ENCODE measurements at regions not wholly inside any gene's neighbourhood (a gene's known extent, or its start where the extent isn't known, plus 50 kb on each side); places are given as distances from the start of the nearest gene placed in this dataset.
"Not testable (repeated sequence)": the region's sequence is repeated elsewhere in the genome, so short reads cannot be mapped to it uniquely, and the experiment has no call there.

DNA sequence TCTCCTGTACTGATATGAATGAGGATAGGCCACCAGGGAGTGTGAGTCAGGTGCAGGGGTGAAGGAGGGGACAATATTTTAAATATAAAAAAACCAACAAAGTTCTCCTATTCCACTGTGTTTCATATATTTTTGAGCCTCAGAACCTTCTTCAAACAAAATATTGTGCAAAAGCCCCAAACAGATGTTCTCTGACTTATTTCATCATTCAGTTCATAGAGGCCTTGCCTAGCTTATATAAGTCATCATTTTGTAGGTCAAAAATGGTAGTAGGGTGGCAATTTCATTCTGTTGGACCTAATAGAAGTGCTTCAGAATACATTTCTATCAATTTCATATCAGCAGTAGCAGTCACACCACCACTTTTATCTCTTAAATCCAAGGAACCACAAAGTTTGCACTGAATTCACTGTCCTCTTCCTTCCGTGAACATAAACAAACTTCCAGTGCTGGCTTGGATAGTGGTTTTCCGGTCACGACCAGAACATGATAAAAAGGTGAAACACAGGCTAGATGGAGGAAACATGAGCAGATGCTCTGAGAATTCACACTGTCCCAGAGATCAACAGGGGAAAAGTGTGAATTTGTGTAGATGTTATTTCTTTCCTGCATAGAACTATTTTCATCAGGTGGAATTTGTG lies 99.1 kb downstream of the EN1 start:
- Histone ChIP-seq H3K79me2 (ENCODE audit: control insufficient read depth, insufficient read depth, low read length) (no peaks in the 10 kb centered on the region), H3K79me1 (ENCODE audit: low read length) (no peaks in the 10 kb centered on the region), H2BK15ac (replicated peaks; ENCODE audit: low read depth) (no peak overlapping the region), H3K4me3 (ENCODE audit: low read length) (no peak overlapping the region), H3K9ac (ENCODE audit: low read length) (no peak overlapping the region), H3K27ac (ENCODE audit: low read depth, low read length) (no peak overlapping the region), H3K36me3 (ENCODE audit: control insufficient read depth, insufficient read depth, low read length) (no peaks in the 10 kb centered on the region), H3K4me2 (ENCODE audit: low read length) (no peak overlapping the region), H3K23ac (ENCODE audit: low read length) (no peak overlapping the region), H2AK5ac (ENCODE audit: low read length) (no peak overlapping the region), H3K56ac (ENCODE audit: low read length) (no peak overlapping the region), H3K27me3 (ENCODE audit: insufficient read depth, low read length, poor library complexity) (no peaks in the 10 kb centered on the region), H2BK5ac (ENCODE audit: low read length) (no peak overlapping the region), H4K5ac (ENCODE audit: low read length) (no peak overlapping the region), H2BK120ac (ENCODE audit: low read depth, low read length) (no peak overlapping the region), H3K18ac (ENCODE audit: low read length) (no peak overlapping the region), H4K8ac (ENCODE audit: low read depth, low read length) (no peak overlapping the region), H3K4me1 (ENCODE audit: control insufficient read depth, low read depth, low read length) (no peaks in the 10 kb centered on the region), H3K4ac (ENCODE audit: low read depth, low read length) (no peak overlapping the region)
- WGBS (ENCODE audit: extremely low coverage, insufficient coverage, low lambda C conversion rate): no CpG with 5 or more reads among the region's 3 CpGs
- DNase-seq: no peak

- no peak overlapping the region for H3K27ac ChIP-seq (ENCODE audit: low read depth, low read length)
Observed at GRCh38 chr2:118747637-118748036, 99.8 kb downstream of the EN1 start.

DNA sequence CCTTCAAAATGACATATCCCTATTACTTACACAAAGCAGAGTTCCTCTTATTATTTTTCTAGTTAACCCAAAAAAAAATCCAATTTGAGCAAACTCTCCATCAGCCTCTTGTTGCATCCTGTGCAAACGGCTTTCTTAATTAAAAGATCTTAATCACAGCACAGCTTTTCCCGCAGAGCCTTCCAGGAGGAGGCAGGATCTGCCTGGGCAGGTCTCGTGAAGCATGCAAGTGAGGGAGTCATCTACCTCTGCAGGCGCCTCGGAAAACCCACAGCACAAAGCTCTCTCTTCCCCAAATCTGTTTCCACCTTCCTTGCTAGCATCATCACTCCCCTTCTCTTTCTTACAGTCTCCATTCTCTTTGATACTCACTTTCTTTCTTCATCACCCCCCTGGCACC lies 100.4 kb downstream of the EN1 start:
- H2BK5ac ChIP-seq (ENCODE audit: low read length): no peak overlapping the region
- no peaks in the 10 kb centered on the region for H3K27me3 ChIP-seq (ENCODE audit: insufficient read depth, low read length, poor library complexity)
- no peak overlapping the region for H3K4me2 ChIP-seq (ENCODE audit: low read length)
- no peaks in the 10 kb centered on the region for H3K79me2 ChIP-seq (ENCODE audit: control insufficient read depth, insufficient read depth, low read length)
- no peak overlapping the region for H3K27ac ChIP-seq (ENCODE audit: low read depth, low read length)
- no peak overlapping the region for H3K4me3 ChIP-seq (ENCODE audit: low read length)
- H3K4me1 ChIP-seq (ENCODE audit: control insufficient read depth, low read depth, low read length): no peaks in the 10 kb centered on the region
- no peak overlapping the region for H2BK120ac ChIP-seq (ENCODE audit: low read depth, low read length)
- H3K79me1 ChIP-seq (ENCODE audit: low read length): no peaks in the 10 kb centered on the region
- no CpG with 5 or more reads among the region's 5 CpGs for WGBS (ENCODE audit: extremely low coverage, insufficient coverage, low lambda C conversion rate)
- no peak overlapping the region for H3K9ac ChIP-seq (ENCODE audit: low read length)
- no peak overlapping the region for H3K18ac ChIP-seq (ENCODE audit: low read length)
- no peak overlapping the region for H3K23ac ChIP-seq (ENCODE audit: low read length)
- no peaks in the 10 kb centered on the region for H3K36me3 ChIP-seq (ENCODE audit: control insufficient read depth, insufficient read depth, low read length)
- no peak overlapping the region for H4K5ac ChIP-seq (ENCODE audit: low read length)
- H2BK15ac ChIP-seq (replicated peaks; ENCODE audit: low read depth): no peak overlapping the region
- H3K4ac ChIP-seq (ENCODE audit: low read depth, low read length): no peak overlapping the region
- no peak overlapping the region for H2AK5ac ChIP-seq (ENCODE audit: low read length)
- no peak for DNase-seq
- no peak overlapping the region for H4K8ac ChIP-seq (ENCODE audit: low read depth, low read length)
- no peak overlapping the region for H3K56ac ChIP-seq (ENCODE audit: low read length)

More at GRCh38 chr2:118747637-118748036, 99.8 kb downstream of the EN1 start:
- no peak for DNase-seq
- Histone ChIP-seq H3K18ac (ENCODE audit: low read length) (no peak overlapping the region), H2BK120ac (ENCODE audit: low read depth, low read length) (no peak overlapping the region), H2BK15ac (replicated peaks; ENCODE audit: low read depth) (no peak overlapping the region), H3K4me3 (ENCODE audit: low read length) (no peak overlapping the region), H3K79me2 (ENCODE audit: control insufficient read depth, insufficient read depth, low read length) (no peaks in the 10 kb centered on the region), H3K27me3 (ENCODE audit: insufficient read depth, low read length, poor library complexity) (no peaks in the 10 kb centered on the region), H4K8ac (ENCODE audit: low read depth, low read length) (no peak overlapping the region), H3K23ac (ENCODE audit: low read length) (no peak overlapping the region), H3K79me1 (ENCODE audit: low read length) (no peaks in the 10 kb centered on the region), H3K56ac (ENCODE audit: low read length) (no peak overlapping the region), H3K36me3 (ENCODE audit: control insufficient read depth, insufficient read depth, low read length) (no peaks in the 10 kb centered on the region), H2AK5ac (ENCODE audit: low read length) (no peak overlapping the region), H3K4me2 (ENCODE audit: low read length) (no peak overlapping the region), H3K4me1 (ENCODE audit: control insufficient read depth, low read depth, low read length) (no peaks in the 10 kb centered on the region), H3K4ac (ENCODE audit: low read depth, low read length) (no peak overlapping the region), H4K5ac (ENCODE audit: low read length) (no peak overlapping the region), H3K9ac (ENCODE audit: low read length) (no peak overlapping the region), H2BK5ac (ENCODE audit: low read length) (no peak overlapping the region)

DNA sequence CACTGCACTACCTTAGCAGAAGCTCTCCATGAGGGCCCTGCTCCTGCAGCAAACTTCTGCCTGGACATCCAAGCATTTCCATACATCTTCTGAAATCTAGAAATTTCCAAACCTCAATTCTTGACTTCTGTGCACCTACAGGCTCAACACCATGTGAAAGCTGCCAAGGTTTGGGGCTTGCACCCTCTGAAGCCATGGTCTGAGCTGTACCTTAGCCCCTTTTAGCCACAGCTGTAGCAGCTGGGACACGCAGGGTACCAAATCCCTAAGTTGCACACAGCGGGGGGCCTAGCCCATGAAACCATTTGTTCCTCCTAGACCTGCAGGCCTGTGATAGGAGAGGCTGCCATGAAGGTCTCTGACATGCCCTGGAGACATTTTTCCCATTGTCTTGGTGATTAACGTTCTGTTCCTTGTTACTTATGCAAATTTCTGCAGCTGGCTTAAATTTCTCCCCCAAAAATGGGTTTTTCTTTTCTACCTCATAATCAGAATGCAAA lies 102.7 kb downstream of the EN1 start:
- H3K9ac ChIP-seq (ENCODE audit: low read length); H3K27ac ChIP-seq (ENCODE audit: low read depth, low read length); H2BK5ac ChIP-seq (ENCODE audit: low read length); H2BK120ac ChIP-seq (ENCODE audit: low read depth, low read length); H2BK15ac ChIP-seq (replicated peaks; ENCODE audit: low read depth); H2AK5ac ChIP-seq (ENCODE audit: low read length); H3K56ac ChIP-seq (ENCODE audit: low read length); H3K36me3 ChIP-seq (ENCODE audit: control insufficient read depth, insufficient read depth, low read length); H3K4me3 ChIP-seq (ENCODE audit: low read length); H3K4ac ChIP-seq (ENCODE audit: low read depth, low read length); H3K27me3 ChIP-seq (ENCODE audit: insufficient read depth, low read length, poor library complexity); H3K4me2 ChIP-seq (ENCODE audit: low read length); H3K79me2 ChIP-seq (ENCODE audit: control insufficient read depth, insufficient read depth, low read length); H4K8ac ChIP-seq (ENCODE audit: low read depth, low read length); H3K4me1 ChIP-seq (ENCODE audit: control insufficient read depth, low read depth, low read length); H3K79me1 ChIP-seq (ENCODE audit: low read length); H3K18ac ChIP-seq (ENCODE audit: low read length); H3K23ac ChIP-seq (ENCODE audit: low read length); H4K5ac ChIP-seq (ENCODE audit: low read length): not testable (repeated sequence)
- WGBS (ENCODE audit: extremely low coverage, insufficient coverage, low lambda C conversion rate): no CpG with 5 or more reads among the region's 3 CpGs
- DNase-seq: peak; percentile 10

GRCh38 chr2:118738524-118739308 lies 108.7 kb downstream of the EN1 start:
- no peak overlapping the region for H3K4me2 ChIP-seq (ENCODE audit: low read length)
- no peaks in the 10 kb centered on the region for H3K79me2 ChIP-seq (ENCODE audit: control insufficient read depth, insufficient read depth, low read length)
- no peaks in the 10 kb centered on the region for H3K4me1 ChIP-seq (ENCODE audit: control insufficient read depth, low read depth, low read length)
- H3K27ac ChIP-seq (ENCODE audit: low read depth, low read length): no peak overlapping the region
- H2BK120ac ChIP-seq (ENCODE audit: low read depth, low read length): no peak overlapping the region
- H3K79me1 ChIP-seq (ENCODE audit: low read length): no peaks in the 10 kb centered on the region
- no peaks in the 10 kb centered on the region for H3K36me3 ChIP-seq (ENCODE audit: control insufficient read depth, insufficient read depth, low read length)
- no peak overlapping the region for H4K8ac ChIP-seq (ENCODE audit: low read depth, low read length)
- H3K4me3 ChIP-seq (ENCODE audit: low read length): no peak overlapping the region
- H3K27me3 ChIP-seq (ENCODE audit: insufficient read depth, low read length, poor library complexity): no peaks in the 10 kb centered on the region
- H4K5ac ChIP-seq (ENCODE audit: low read length): no peak overlapping the region
- WGBS (ENCODE audit: extremely low coverage, insufficient coverage, low lambda C conversion rate): no CpG with 5 or more reads among the region's 7 CpGs
- H3K9ac ChIP-seq (ENCODE audit: low read length): no peak overlapping the region
- no peak overlapping the region for H3K56ac ChIP-seq (ENCODE audit: low read length)
- peak; percentile 59 for DNase-seq
- H2BK15ac ChIP-seq (replicated peaks; ENCODE audit: low read depth): no peak overlapping the region
- H3K4ac ChIP-seq (ENCODE audit: low read depth, low read length): no peak overlapping the region
- no peak overlapping the region for H2AK5ac ChIP-seq (ENCODE audit: low read length)
- H2BK5ac ChIP-seq (ENCODE audit: low read length): no peak overlapping the region
- H3K23ac ChIP-seq (ENCODE audit: low read length): no peak overlapping the region
- peak overlapping the region; percentile 8 for H3K18ac ChIP-seq (ENCODE audit: low read length)
